GM13977 (cell line): ENCODE measurements at regions not wholly inside any gene's neighbourhood (a gene's known extent, or its start where the extent isn't known, plus 50 kb on each side); places are given as distances from the start of the nearest gene placed in this dataset.

ENCODE experiments used
- DNase-seq: peaks from one replicate; pipeline ENCODE4 v3.0.0; 2012; ENCODE audit warnings: low spot score
- CTCF ChIP-seq: IDR thresholded peaks from 2 replicates; pipeline ENCODE4 v1.5.1; 2012; ENCODE audit warnings: mild to moderate bottlenecking, control low read depth; ENCODE audit not compliant: insufficient read depth; ENCODE audit errors: extremely low read depth, missing control alignments
- in situ Hi-C: fragments of 300-500 bp; cut with MboI; formaldehyde crosslinking; loops from one replicate; pipeline ENCODE4 v1.12.0; 2022; ENCODE audit warnings: low sequenced_read_pairs, low pct_unique_long_range_greater_than_20kb, mixed read lengths, inconsistent platforms; ENCODE audit not compliant: unreplicated experiment

- in situ Hi-C loops, result no loop called here
- no peak for TF ChIP-seq CTCF
- DNase-seq, result no peak
These were observed 126.3 kb downstream of the C11orf91 start for GRCh38 chr11:33574331-33574730.

DNA sequence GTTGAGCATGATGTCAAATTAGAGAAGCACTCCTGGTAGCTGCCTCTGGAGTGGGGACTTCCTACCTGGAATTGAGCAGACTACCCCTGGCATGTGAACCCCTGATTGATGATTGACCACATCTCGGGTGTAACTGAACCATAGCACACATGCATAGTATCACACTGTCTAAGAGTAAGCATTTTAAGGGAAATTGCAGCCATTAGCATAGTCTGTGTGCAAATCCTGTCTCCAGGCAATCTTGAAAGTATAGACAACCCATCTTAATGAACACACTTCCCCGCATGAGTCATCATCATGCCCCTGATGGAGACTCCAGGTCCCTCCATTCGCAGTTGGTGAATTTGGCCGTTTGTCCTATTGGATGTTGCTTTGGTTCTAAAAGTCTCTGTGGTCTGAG, 131.3 kb downstream of the C11orf91 start:
- DNase-seq, result no peak
- no peak for TF ChIP-seq CTCF
- in situ Hi-C loops, result no loop called here

- TF ChIP-seq CTCF, result no peak
- in situ Hi-C loops, result no loop called here
These were observed 133.6 kb downstream of the C11orf91 start for GRCh38 chr11:33567004-33567403.

DNA sequence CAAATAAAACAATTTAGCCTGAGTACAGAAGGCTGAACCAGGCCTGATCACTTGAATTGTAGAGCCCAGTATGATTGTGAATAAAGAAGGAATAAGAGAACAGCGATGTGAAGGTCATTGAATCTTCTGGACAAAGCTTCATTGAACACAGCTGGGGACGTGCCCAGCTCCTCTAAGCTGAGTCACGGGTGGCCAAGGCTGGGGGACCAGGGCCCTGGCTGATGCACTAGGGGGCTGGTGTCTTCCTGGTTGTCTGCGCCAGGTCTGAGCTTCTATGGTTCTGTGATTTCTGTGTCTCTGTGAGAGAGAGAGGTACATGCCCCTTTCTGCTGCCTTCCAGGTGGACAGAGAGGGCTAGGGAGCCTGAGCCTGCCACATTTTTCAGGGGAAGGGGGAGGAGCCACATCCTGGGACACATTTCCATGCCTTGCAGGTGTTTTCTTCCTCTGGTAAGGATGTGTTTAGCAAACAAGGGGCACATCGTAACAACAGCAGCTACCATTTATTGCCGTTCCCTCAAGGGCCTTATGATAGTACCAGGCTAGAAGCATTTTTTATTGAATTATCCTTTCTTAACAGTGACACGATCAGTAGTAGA, 135.7 kb downstream of the C11orf91 start:
- in situ Hi-C loops, result no loop called here
- no peak for DNase-seq
- TF ChIP-seq CTCF, result no peak

More at GRCh38 chr11:33567004-33567403, 133.6 kb downstream of the C11orf91 start:
- DNase-seq, result no peak

DNA sequence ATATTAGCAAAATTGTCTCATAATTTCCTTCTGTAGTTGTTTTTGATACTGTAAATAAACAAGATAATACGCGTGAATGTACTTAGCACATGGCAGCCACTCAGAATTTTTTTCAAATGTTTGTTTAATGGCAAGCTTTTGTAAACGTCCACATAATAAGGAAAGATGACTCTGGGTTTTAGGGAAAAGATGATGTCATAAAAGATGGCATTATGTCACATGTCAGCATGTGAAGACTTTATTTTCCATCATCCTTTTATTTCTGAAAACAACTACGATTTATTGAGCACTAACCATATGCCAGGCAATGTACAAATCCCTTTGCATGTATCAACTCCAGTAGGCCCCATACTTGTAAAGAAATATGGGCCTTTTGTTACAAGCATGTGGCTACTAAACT, 139.9 kb downstream of the C11orf91 start:
- no peak for DNase-seq
- in situ Hi-C loops, result no loop called here
- no peak for TF ChIP-seq CTCF

DNA sequence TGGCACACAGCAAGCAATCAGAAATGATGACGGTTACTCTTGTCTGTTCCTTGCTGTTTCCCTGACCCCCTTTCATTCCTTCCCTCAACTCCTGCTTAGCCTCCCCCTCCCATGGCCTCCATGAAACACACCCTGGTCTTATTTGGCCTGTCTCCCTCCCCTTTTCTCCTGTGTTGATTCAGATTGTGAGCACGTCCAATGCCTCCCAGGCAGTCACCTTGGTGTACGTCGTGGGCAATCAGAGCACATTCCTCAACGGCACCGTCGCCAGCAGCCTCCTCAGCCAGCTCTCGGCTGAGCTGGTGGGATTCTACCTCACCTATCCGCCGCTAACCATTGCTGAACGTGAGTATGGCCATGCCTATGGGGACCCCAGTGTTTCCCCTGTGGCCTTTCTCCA, 141.1 kb downstream of the C11orf91 start:
- TF ChIP-seq CTCF, result no peak
- no peak for DNase-seq
- in situ Hi-C loops, result no loop called here

GRCh38 chr11:33558097-33558496, 142.5 kb downstream of the C11orf91 start:
- in situ Hi-C loops, result no loop called here
- DNase-seq, result no peak
- no peak for TF ChIP-seq CTCF
